A549 (cell line): ENCODE measurements at regions not wholly inside any gene's neighbourhood (a gene's known extent, or its start where the extent isn't known, plus 50 kb on each side); places are given as distances from the start of the nearest gene placed in this dataset.

Experiments
- ATAC-seq, 2 experiments: fragments of 200-7000 bp in 1 of 2; fragments of >200 bp in 1 of 2; cut with Nextera tagmentation in 1 of 2; cut with Tn5 transposase in 1 of 2; 3 replicates each; pipeline versions ENCODE4 v1.8.0 to v1.9.1; 2018 to 2020; ENCODE audit warnings: mild to moderate bottlenecking in 1 of 2, moderate library complexity in 1 of 2
- CTCF ChIA-PET: fragments of 300-600 bp; sonication (Branson Sonifier 250); formaldehyde crosslinking; extraction: SDS; loops from one replicate; lab custom pipeline; 2021; ENCODE audit warnings: antibody characterized with exemption, inconsistent platforms; lab: Yijun Ruan, JAX
- POLR2A ChIA-PET: fragments of 350-600 bp; formaldehyde crosslinking; extraction: SDS; loops from one replicate; lab custom pipeline; 2021; ENCODE audit warnings: antibody characterized with exemption, inconsistent platforms; lab: Yijun Ruan, JAX
- DNase-seq, 2 experiments: peaks; one replicate each; pipeline versions ENCODE4 v3.0.0 to v3.0.0-alpha.2; 2011 to 2016; ENCODE audit warnings: low read depth in 1 of 2, low spot score in 1 of 2
- FAIRE-seq: peaks from 2 replicates; lab custom pipeline; 2011; peaks lifted over from hg19 to GRCh38; lab: Jason Lieb, UNC
- H3K27ac ChIP-seq, 2 experiments: fragments of >200 bp; sonication (Bioruptor Twin); formaldehyde crosslinking; 3 replicates each; pipeline ENCODE4 v1.5.1; 2016 to 2017
- H3K4me1 ChIP-seq: fragments of >200 bp; sonication (Bioruptor Twin); formaldehyde crosslinking; 3 replicates; pipeline ENCODE4 v1.6.1; 2016
- H3K4me2 ChIP-seq: fragments of >200 bp; sonication (Bioruptor Twin); formaldehyde crosslinking; 3 replicates; pipeline ENCODE4 v1.6.1; 2016
- H3K4me3 ChIP-seq: fragments of >200 bp; sonication (Bioruptor Twin); formaldehyde crosslinking; 3 replicates; pipeline ENCODE4 v1.5.1; 2016
- H3K9me3 ChIP-seq: fragments of >200 bp; sonication (Bioruptor Twin); formaldehyde crosslinking; 3 replicates; pipeline ENCODE4 v1.6.1; 2016
- BHLHE40 ChIP-seq: IDR thresholded peaks from 2 replicates; pipeline ENCODE4 v1.6.1; 2012; ENCODE audit warnings: low read depth, low read length, inconsistent platforms
- CBX8 ChIP-seq: fragments of 200-600 bp; sonication (generic); IDR thresholded peaks from 2 replicates; pipeline ENCODE4 v1.6.1; 2016
- CEBPB ChIP-seq, 2 experiments: fragments of >200 bp in 1 of 2; sonication (Bioruptor Twin) in 1 of 2; formaldehyde crosslinking in 1 of 2; IDR thresholded peaks; 2 replicates each; pipeline ENCODE4 v1.6.1; 2012 to 2016
- CHD4 ChIP-seq: fragments of 200-600 bp; sonication (generic); IDR thresholded peaks from 2 replicates; pipeline ENCODE4 v1.6.1; 2016; ENCODE audit warnings: antibody characterized with exemption, mild to moderate bottlenecking, borderline replicate concordance
- EHMT2 ChIP-seq: fragments of 200-600 bp; sonication (generic); IDR thresholded peaks from 2 replicates; pipeline ENCODE4 v1.6.1; 2016; ENCODE audit warnings: antibody characterized with exemption, low read depth, mild to moderate bottlenecking, moderate library complexity
- EP300 ChIP-seq, 2 experiments: fragments of >200 bp; sonication (Bioruptor Twin); formaldehyde crosslinking; IDR thresholded peaks; 2 replicates in 1 of 2; 3 replicates in 1 of 2; pipeline ENCODE4 v1.6.1; 2016 to 2017
- ESRRA ChIP-seq: fragments of 150-350 bp; IDR thresholded peaks from 2 replicates; pipeline ENCODE4 v1.6.1; 2014; ENCODE audit warnings: mild to moderate bottlenecking, low read length, borderline replicate concordance
- FOSB ChIP-seq: fragments of 250-450 bp; sonication (Bioruptor Pico); IDR thresholded peaks from 2 replicates; pipeline ENCODE4 v1.5.0; 2020; ENCODE audit warnings: mild to moderate bottlenecking, moderate library complexity
- FOXS1 ChIP-seq: fragments of 250-450 bp; sonication (Bioruptor Pico); IDR thresholded peaks from 2 replicates; pipeline ENCODE4 v1.5.0; 2020; ENCODE audit warnings: mild to moderate bottlenecking, moderate library complexity
- GATA3 ChIP-seq: IDR thresholded peaks from 2 replicates; pipeline ENCODE4 v1.6.1; 2012; ENCODE audit warnings: borderline replicate concordance
- HDAC2 ChIP-seq: fragments of 200-600 bp; sonication (generic); IDR thresholded peaks from 2 replicates; pipeline ENCODE4 v1.6.1; 2016
- HEYL ChIP-seq: fragments of 250-450 bp; sonication (Bioruptor Pico); IDR thresholded peaks from 2 replicates; pipeline ENCODE4 v1.8.0; 2021; ENCODE audit warnings: mild to moderate bottlenecking, moderate library complexity
- HOXB13 ChIP-seq: fragments of 250-450 bp; sonication (Bioruptor Pico); IDR thresholded peaks from 2 replicates; pipeline ENCODE4 v1.5.0; 2020; ENCODE audit warnings: low read depth, mild to moderate bottlenecking, moderate library complexity
- HOXB5 ChIP-seq: fragments of 250-450 bp; sonication (Bioruptor Pico); IDR thresholded peaks from 2 replicates; pipeline ENCODE4 v1.5.0; 2020; ENCODE audit warnings: mild to moderate bottlenecking, moderate library complexity
- JUN ChIP-seq, 2 experiments: fragments of >200 bp; sonication (Bioruptor Twin); formaldehyde crosslinking; IDR thresholded peaks; 2 replicates in 1 of 2; 3 replicates in 1 of 2; pipeline ENCODE4 v1.6.1; 2016 to 2017
- KDM1A ChIP-seq: fragments of 200-600 bp; sonication (generic); IDR thresholded peaks from 2 replicates; pipeline ENCODE4 v1.6.1; 2016; ENCODE audit warnings: low read depth, mild to moderate bottlenecking
- KDM5A ChIP-seq: fragments of 200-600 bp; sonication (generic); IDR thresholded peaks from 2 replicates; pipeline ENCODE4 v1.6.1; 2016; ENCODE audit warnings: antibody characterized with exemption, mild to moderate bottlenecking
- MYC ChIP-seq: IDR thresholded peaks from 2 replicates; pipeline ENCODE4 v1.6.1; 2012; ENCODE audit warnings: mild to moderate bottlenecking, inconsistent platforms, low read length, improper control_type of control experiment, borderline replicate concordance
- NR3C1 ChIP-seq: fragments of >200 bp; sonication (Bioruptor Twin); formaldehyde crosslinking; IDR thresholded peaks from 3 replicates; pipeline ENCODE4 v1.6.1; 2017
- PHF8 ChIP-seq: fragments of 200-600 bp; sonication (generic); IDR thresholded peaks from 2 replicates; pipeline ENCODE4 v1.6.1; 2016; ENCODE audit warnings: low read depth, mild to moderate bottlenecking, antibody characterized with exemption, moderate library complexity, borderline replicate concordance
- POLR2A ChIP-seq: IDR thresholded peaks from 2 replicates; pipeline ENCODE4 v1.6.1; 2012; ENCODE audit warnings: mild to moderate bottlenecking, low read length
- RAD21 ChIP-seq, 2 experiments: fragments of >200 bp in 1 of 2; sonication (Bioruptor Twin) in 1 of 2; formaldehyde crosslinking in 1 of 2; IDR thresholded peaks in 1 of 2; conservative IDR thresholded peaks in 1 of 2; 2 replicates in 1 of 2; 3 replicates in 1 of 2; pipeline ENCODE4 v1.6.1; 2012 to 2018; ENCODE audit warnings: inconsistent platforms in 1 of 2
- RFX5 ChIP-seq: fragments of 450-650 bp; IDR thresholded peaks from 2 replicates; pipeline ENCODE4 v1.7.1; 2014; ENCODE audit warnings: antibody characterized with exemption, mild to moderate bottlenecking, moderate library complexity
- RNF2 ChIP-seq: fragments of 200-600 bp; sonication (generic); IDR thresholded peaks from 2 replicates; pipeline ENCODE4 v1.6.1; 2016; ENCODE audit warnings: low read depth, mild to moderate bottlenecking, antibody characterized with exemption, moderate library complexity, borderline replicate concordance
- SREBF2 ChIP-seq: fragments of 450-650 bp; IDR thresholded peaks from 2 replicates; pipeline ENCODE4 v1.6.1; 2014; ENCODE audit warnings: mild to moderate bottlenecking, moderate library complexity
- TFCP2L1 ChIP-seq: fragments of 250-450 bp; sonication (Bioruptor Pico); IDR thresholded peaks from 2 replicates; pipeline ENCODE4 v1.5.0; 2021; ENCODE audit warnings: mild to moderate bottlenecking
- TP53 ChIP-seq: fragments of 250-450 bp; sonication (Bioruptor Pico); IDR thresholded peaks from 2 replicates; pipeline ENCODE4 v1.5.0; 2021; ENCODE audit warnings: mild to moderate bottlenecking, moderate library complexity
- ZC3H11A ChIP-seq: fragments of 450-650 bp; IDR thresholded peaks from 2 replicates; pipeline ENCODE4 v1.6.1; 2014; ENCODE audit warnings: antibody characterized with exemption, mild to moderate bottlenecking
- ZNF302 ChIP-seq: fragments of 250-450 bp; sonication (Bioruptor Pico); IDR thresholded peaks from 2 replicates; pipeline ENCODE4 v1.9.0; 2021; ENCODE audit warnings: inconsistent platforms, mild to moderate bottlenecking, moderate library complexity
- ZSCAN20 ChIP-seq: fragments of 250-450 bp; sonication (Bioruptor Pico); IDR thresholded peaks from 2 replicates; pipeline ENCODE4 v1.8.0; 2022; ENCODE audit warnings: mild to moderate bottlenecking, moderate library complexity
- WGBS: methylation state at CpG from one replicate; pipeline ENCODE4 v1.1.6; 2017; ENCODE audit errors: missing lambda C conversion rate; 5-methylcytosine and 5-hydroxymethylcytosine counted together
- TF ChIP-seq, protein P1 (sequence below): fragments of >200 bp; sonication (Bioruptor Twin); formaldehyde crosslinking; IDR thresholded peaks from 2 replicates; pipeline ENCODE4 v1.6.1; 2016
- TF ChIP-seq, protein P2 (sequence below): fragments of 150-350 bp; IDR thresholded peaks from 2 replicates; pipeline ENCODE4 v1.6.1; 2014; ENCODE audit warnings: low read depth, mild to moderate bottlenecking, low read length
- TF ChIP-seq, protein P3 (sequence below): IDR thresholded peaks from 2 replicates; pipeline ENCODE4 v1.6.1; 2012
- TF ChIP-seq, protein P4 (sequence below): fragments of 450-650 bp; IDR thresholded peaks from 2 replicates; pipeline ENCODE4 v1.6.1; 2014; ENCODE audit warnings: antibody characterized with exemption

DNA sequence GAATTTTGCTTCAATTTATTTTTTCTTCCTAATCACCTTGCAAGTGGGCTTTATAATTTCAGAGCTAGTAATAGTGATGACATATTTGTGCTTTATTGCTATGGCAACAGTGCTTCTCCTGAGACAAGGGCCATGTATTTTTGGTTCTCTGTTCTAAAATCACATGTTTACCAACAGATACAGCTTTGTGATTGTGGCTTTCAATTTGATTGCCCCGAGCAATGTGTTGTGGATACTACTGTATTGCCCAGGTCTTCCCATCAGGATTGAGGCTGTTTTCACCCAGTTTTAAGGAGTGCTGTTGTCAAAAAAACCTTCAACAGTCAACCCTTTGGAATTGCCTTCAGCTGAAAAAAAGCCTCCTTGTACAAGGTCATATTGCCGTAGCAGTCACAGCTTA, 841.4 kb upstream of the VRK2 start:
- 32% methylated on average over 2 of the region's 2 CpGs for WGBS
- POLR2A ChIA-PET, result no interaction called here
- Histone ChIP-seq H3K27ac (no peak overlapping the region), H3K9me3 (no peaks in the 10 kb centered on the region; the same call in 2 of the 3 replicates), H3K4me2 (no peak overlapping the region), H3K4me1 (no peaks in the 10 kb centered on the region)
- ATAC-seq (no peak), DNase-seq (no peak), FAIRE-seq (no peak)
- CTCF ChIA-PET, result no interaction called here
- TF ChIP-seq JUN (IDR thresholded peaks at IDR 0.05) (no peak), BHLHE40 (no peak), ZNF302 (CRISPR knock-in tag) (no peak), CBX8 (no peak), ESRRA (no peak), KDM5A (no peak), ZC3H11A (no peak), NR3C1 (no peak), RNF2 (no peak), MYC (no peak), EP300 (IDR thresholded peaks at IDR 0.05) (no peak), HOXB5 (CRISPR knock-in tag) (no peak), ZSCAN20 (no peak), HEYL (CRISPR knock-in tag) (no peak), RAD21 (conservative IDR thresholded peaks at IDR 0.05 in 1 of 2, IDR thresholded peaks at IDR 0.05 in 1 of 2) (no peak)
- TF ChIP-seq, protein P1, sequence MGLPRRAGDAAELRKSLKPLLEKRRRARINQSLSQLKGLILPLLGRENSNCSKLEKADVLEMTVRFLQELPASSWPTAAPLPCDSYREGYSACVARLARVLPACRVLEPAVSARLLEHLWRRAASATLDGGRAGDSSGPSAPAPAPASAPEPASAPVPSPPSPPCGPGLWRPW, result no peak
- TF ChIP-seq, all 56 proteins: peak for 0
- H3K4me3 ChIP-seq, result no peak overlapping the region

DNA sequence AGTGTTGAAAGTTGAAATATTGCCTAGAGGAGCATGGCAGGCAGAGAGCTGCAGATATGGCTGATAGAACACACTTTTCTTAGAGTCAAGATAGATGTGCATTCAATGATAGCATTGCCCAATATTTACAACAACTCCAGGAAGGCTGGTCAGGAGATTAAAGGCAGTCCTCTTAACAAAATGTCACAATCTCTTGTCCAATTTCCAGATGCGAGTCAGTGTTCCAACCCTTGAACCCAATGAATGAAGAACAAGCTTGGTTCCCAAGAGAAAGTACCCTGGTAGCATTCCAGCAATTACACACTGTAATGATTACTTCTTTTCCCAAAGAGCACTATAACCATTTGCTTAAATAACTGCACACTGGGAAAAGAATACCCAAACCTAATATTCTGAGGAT, 839.4 kb upstream of the VRK2 start:
- FAIRE-seq, result no peak
- no peak overlapping the region for H3K4me2 ChIP-seq
- POLR2A ChIA-PET, result no interaction called here
- no peak for ATAC-seq
- H3K4me1 ChIP-seq, result no peaks in the 10 kb centered on the region
- H3K27ac ChIP-seq, result no peak overlapping the region
- H3K9me3 ChIP-seq, result no peaks in the 10 kb centered on the region; the same call in 2 of the 3 replicates
- WGBS, result 0% methylated on average over 1 of the region's 1 CpG
- no peak for TF ChIP-seq HOXB13
- TF ChIP-seq KDM1A, result no peak
- no peak for TF ChIP-seq RFX5
- no peak for TF ChIP-seq TP53 (CRISPR knock-in tag)
- TF ChIP-seq CEBPB (IDR thresholded peaks at IDR 0.05), result no peak
- no peak for TF ChIP-seq CHD4
- TF ChIP-seq FOXS1 (CRISPR knock-in tag), result no peak
- CTCF ChIA-PET, result no interaction called here
- no peak overlapping the region for H3K4me3 ChIP-seq
- DNase-seq, result no peak

DNA sequence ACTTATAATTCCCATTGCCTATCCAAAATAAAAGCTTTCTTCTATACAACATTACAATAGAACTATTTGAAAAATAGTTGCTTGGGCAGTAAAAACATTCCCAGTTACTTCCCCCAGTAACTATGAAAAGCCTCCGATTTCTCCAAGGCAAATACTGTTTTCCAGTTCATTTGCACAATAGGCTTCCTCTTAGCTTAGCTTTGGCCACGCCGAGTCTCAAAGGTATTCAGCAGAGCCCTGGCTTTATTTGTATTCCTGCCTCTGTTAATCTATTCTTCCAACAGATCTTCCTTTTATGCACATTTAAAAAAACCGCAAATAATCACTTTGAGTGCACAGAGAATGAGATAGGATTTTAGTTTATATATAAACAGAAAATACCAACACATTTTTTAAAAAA, 836.8 kb upstream of the VRK2 start:
- TF ChIP-seq HDAC2 (no peak), ZSCAN20 (no peak), EHMT2 (no peak), NR3C1 (no peak), HOXB13 (no peak), POLR2A (no peak), MYC (no peak), SREBF2 (no peak), HEYL (CRISPR knock-in tag) (no peak), RNF2 (no peak), PHF8 (no peak), GATA3 (no peak), FOXS1 (CRISPR knock-in tag) (no peak), TFCP2L1 (CRISPR knock-in tag) (no peak), FOSB (no peak), CBX8 (no peak)
- TF ChIP-seq, protein P2, sequence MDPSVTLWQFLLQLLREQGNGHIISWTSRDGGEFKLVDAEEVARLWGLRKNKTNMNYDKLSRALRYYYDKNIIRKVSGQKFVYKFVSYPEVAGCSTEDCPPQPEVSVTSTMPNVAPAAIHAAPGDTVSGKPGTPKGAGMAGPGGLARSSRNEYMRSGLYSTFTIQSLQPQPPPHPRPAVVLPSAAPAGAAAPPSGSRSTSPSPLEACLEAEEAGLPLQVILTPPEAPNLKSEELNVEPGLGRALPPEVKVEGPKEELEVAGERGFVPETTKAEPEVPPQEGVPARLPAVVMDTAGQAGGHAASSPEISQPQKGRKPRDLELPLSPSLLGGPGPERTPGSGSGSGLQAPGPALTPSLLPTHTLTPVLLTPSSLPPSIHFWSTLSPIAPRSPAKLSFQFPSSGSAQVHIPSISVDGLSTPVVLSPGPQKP, result no peak
- TF ChIP-seq, protein P3, sequence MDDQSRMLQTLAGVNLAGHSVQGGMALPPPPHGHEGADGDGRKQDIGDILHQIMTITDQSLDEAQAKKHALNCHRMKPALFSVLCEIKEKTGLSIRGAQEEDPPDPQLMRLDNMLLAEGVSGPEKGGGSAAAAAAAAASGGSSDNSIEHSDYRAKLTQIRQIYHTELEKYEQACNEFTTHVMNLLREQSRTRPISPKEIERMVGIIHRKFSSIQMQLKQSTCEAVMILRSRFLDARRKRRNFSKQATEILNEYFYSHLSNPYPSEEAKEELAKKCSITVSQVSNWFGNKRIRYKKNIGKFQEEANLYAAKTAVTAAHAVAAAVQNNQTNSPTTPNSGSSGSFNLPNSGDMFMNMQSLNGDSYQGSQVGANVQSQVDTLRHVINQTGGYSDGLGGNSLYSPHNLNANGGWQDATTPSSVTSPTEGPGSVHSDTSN, result no peak
- TF ChIP-seq, protein P4, sequence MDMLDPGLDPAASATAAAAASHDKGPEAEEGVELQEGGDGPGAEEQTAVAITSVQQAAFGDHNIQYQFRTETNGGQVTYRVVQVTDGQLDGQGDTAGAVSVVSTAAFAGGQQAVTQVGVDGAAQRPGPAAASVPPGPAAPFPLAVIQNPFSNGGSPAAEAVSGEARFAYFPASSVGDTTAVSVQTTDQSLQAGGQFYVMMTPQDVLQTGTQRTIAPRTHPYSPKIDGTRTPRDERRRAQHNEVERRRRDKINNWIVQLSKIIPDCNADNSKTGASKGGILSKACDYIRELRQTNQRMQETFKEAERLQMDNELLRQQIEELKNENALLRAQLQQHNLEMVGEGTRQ, result no peak
- TF ChIP-seq, protein P1, result no peak
- CTCF ChIA-PET, result no interaction called here
- no peak overlapping the region for H3K4me3 ChIP-seq
- no peak for DNase-seq
- WGBS, result 7% methylated on average over 4 of the region's 4 CpGs
- H3K27ac ChIP-seq, result no peak overlapping the region
- FAIRE-seq, result no peak
- POLR2A ChIA-PET, result no interaction called here
- no peak for ATAC-seq
- no peaks in the 10 kb centered on the region for H3K4me1 ChIP-seq
- H3K4me2 ChIP-seq, result no peak overlapping the region
- H3K9me3 ChIP-seq, result no peaks in the 10 kb centered on the region; the same call in 2 of the 3 replicates
